Adrenal gland (tissue), 9 donors: ENCODE measurements at regions not wholly inside any gene's neighbourhood (a gene's known extent, or its start where the extent isn't known, plus 50 kb on each side); places are given as distances from the start of the nearest gene placed in this dataset.

Experiments
- DNase-seq, 7 donors: peaks; one replicate each; pipeline ENCODE4 v3.0.0-alpha.2; 2019 to 2020
- H3K27ac ChIP-seq, 5 donors: fragments of 200-600 bp; sonication (generic) in 4 of 5; 1 replicate in 3 of 5; 2 replicates in 2 of 5; pipeline versions ENCODE4 v1.5.1 to v1.8.0; 2016 to 2020; ENCODE audit warnings: mild to moderate bottlenecking in 1 of 5
- H3K27me3 ChIP-seq: fragments of 200-600 bp; 2 replicates; pipeline ENCODE4 v1.8.0; 2021
- H3K36me3 ChIP-seq, 2 donors: fragments of 200-600 bp; replicated peaks in 1 of 2; 1 replicate in 1 of 2; 2 replicates in 1 of 2; pipeline versions ENCODE4 v1.5.1 to v1.8.0; 2018 to 2022
- H3K4me1 ChIP-seq, 2 donors: fragments of 200-600 bp; replicated peaks in 1 of 2; 1 replicate in 1 of 2; 2 replicates in 1 of 2; pipeline versions ENCODE4 v1.5.1 to v1.8.0; 2018 to 2021
- H3K4me3 ChIP-seq, 4 donors: fragments of 200-600 bp; sonication (generic) in 3 of 4; one replicate each; pipeline ENCODE4 v1.5.1; 2016 to 2018
- H3K9me3 ChIP-seq, 3 donors: fragments of 200-600 bp; sonication (generic) in 1 of 3; replicated peaks in 1 of 3; 1 replicate in 2 of 3; 2 replicates in 1 of 3; pipeline versions ENCODE4 v1.5.1 to v1.8.0; 2016 to 2021
- POLR2A ChIP-seq, 2 donors: fragments of 450-650 bp; IDR thresholded peaks; one replicate each; pipeline ENCODE4 v1.6.1; 2017; ENCODE audit warnings: antibody characterized with exemption in 2 of 2, mild to moderate bottlenecking in 2 of 2, moderate library complexity in 1 of 2
- WGBS, 4 donors: extraction: QIAGEN DNeasy Blood & Tissue Kit in 2 of 4; methylation state at CpG; one replicate each; pipeline versions ENCODE4 v1.1.5 to v1.1.7; 2013 to 2017; 5-methylcytosine and 5-hydroxymethylcytosine counted together
- intact Hi-C, 2 donors: fragments of 100-400 bp; cut with DNase I; formaldehyde crosslinking; loops; one replicate each; pipeline versions ENCODE4 v1.14.1 to v1.15.0; 2022 to 2023
- TF ChIP-seq, protein P1 (sequence below), 6 experiments: fragments of 450-650 bp in 4 of 6; fragments of 200-600 bp in 2 of 6; sonication (generic) in 1 of 6; IDR thresholded peaks; 1 replicate in 5 of 6; 2 replicates in 1 of 6; pipeline versions ENCODE4 v1.5.1 to v1.8.0; 2016 to 2021; ENCODE audit warnings: antibody characterized with exemption in 6 of 6, mild to moderate bottlenecking in 2 of 6, moderate library complexity in 1 of 6
- donor health status: healthy with polysubstance abuse.
- donor health status: Bipolar disorder and iron deficiency.
- donor health status: DM: yes; HTN: yes; CAD: no.
- donor health status: DM: no; HTN: no; CAD: no.
- donor health status: DM: no; HTN: no; CAD: no.

DNA sequence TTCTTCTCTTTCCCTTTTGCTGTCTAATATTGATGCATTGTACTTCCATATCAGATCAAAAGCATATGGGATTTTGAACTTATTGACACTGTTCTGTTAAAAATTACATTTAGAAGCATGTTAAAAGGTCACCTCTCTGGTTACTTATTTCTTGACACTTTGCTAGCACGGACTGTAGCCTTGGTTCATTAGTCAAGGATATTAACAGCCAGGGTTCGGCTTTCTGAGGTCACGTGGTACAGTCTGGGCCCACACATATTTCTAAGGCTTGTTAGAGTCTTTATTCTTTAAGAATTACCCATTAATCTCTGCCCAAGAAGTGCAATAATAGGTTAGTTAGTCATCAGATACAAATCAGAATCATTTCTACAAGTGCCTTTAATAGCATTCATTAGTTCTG is 1035.8 kb upstream of the FANCL start:
- H3K9me3 ChIP-seq, result no peaks in the 10 kb centered on the region
- intact Hi-C loops, result no loop called here
- no peaks in the 10 kb centered on the region for H3K27me3 ChIP-seq
- TF ChIP-seq POLR2A (IDR thresholded peaks at IDR 0.05), result no peak
- TF ChIP-seq, protein P1, sequence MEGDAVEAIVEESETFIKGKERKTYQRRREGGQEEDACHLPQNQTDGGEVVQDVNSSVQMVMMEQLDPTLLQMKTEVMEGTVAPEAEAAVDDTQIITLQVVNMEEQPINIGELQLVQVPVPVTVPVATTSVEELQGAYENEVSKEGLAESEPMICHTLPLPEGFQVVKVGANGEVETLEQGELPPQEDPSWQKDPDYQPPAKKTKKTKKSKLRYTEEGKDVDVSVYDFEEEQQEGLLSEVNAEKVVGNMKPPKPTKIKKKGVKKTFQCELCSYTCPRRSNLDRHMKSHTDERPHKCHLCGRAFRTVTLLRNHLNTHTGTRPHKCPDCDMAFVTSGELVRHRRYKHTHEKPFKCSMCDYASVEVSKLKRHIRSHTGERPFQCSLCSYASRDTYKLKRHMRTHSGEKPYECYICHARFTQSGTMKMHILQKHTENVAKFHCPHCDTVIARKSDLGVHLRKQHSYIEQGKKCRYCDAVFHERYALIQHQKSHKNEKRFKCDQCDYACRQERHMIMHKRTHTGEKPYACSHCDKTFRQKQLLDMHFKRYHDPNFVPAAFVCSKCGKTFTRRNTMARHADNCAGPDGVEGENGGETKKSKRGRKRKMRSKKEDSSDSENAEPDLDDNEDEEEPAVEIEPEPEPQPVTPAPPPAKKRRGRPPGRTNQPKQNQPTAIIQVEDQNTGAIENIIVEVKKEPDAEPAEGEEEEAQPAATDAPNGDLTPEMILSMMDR (IDR thresholded peaks at IDR 0.05), result no peak
- H3K27ac ChIP-seq, result no peak overlapping the region
- DNase-seq, result no peak
- 23 to 46% (median 28%) methylated on average over 3 of the region's 3 CpGs for WGBS, 4 donors
- no peak overlapping the region for H3K4me3 ChIP-seq
- H3K4me1 ChIP-seq, result peaks cover 6 to 12% of the 10 kb centered on the region in 2 donors
- no peaks in the 10 kb centered on the region for H3K36me3 ChIP-seq

DNA sequence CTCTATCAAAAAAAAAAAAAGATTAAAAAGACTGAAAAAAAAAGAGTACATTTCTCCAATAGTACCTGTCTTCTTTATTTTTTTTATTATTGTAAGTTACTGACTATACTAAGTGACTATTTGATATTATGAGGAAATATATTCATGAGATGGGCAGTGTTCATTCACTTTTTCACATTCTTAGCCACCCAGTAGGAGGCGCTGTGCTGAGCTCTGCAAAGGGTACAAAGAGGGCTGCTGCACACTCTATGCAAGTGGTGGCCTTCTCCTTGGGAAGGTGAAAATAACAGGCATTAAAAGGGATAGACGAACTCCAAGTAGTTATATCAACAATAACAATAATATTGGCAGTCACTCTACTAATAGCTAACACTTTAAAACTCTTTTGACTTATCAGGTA is 1034.9 kb upstream of the FANCL start:
- Histone ChIP-seq H3K27ac (no peak overlapping the region), H3K4me1 (peaks cover 6 to 10% of the 10 kb centered on the region in 2 donors), H3K4me3 (no peak overlapping the region), H3K9me3 (no peaks in the 10 kb centered on the region), H3K27me3 (no peaks in the 10 kb centered on the region), H3K36me3 (no peaks in the 10 kb centered on the region)
- no peak for DNase-seq
- TF ChIP-seq, protein P1 (IDR thresholded peaks at IDR 0.05), result peak in 1 of 6 experiments; percentile 11
- no peak for TF ChIP-seq POLR2A (IDR thresholded peaks at IDR 0.05)
- 67 to 72% (median 69%) methylated on average over 2 of the region's 2 CpGs for WGBS, 4 donors
- intact Hi-C loops, result no loop called here

DNA sequence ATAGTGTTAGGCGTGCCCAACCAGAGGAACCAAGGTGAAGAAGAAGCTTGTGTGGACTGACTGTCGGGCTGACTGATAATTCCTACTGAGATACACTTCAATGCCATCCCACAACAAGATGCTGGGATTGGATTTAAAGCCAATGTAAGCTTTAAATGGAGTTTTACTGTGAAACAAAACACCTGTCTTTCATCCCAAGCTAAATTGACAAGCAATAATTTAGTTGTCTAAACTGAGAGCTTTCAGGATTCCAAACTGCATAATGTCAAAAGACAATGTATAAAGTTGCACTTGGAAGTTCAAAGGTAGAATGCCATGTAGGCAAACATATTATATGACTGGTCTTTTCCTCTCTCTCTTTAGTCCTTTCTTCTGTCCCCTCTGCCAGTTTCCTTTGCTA is 1025.3 kb upstream of the FANCL start:
- intact Hi-C loops, result no loop called here
- no peaks in the 10 kb centered on the region for H3K4me1 ChIP-seq

DNA sequence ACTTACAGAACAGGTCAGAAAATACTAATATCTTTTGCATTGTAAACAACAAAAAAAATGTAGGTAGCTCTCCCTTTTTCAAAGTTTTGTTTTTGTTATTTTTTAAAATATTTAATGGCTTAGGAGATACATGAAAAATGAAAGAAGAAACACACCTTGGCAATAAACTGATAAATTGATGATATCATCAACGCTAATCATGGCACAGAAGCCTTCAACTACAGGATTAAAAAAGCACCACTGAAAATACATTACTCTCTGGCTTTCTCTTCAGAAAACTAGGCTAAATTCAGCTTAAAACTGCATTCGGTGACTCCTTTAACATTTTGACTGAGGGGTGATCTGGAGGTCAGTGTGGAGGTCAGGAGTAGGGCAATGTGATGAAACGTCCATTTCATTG is 1018.8 kb upstream of the FANCL start:
- Histone ChIP-seq H3K4me3 (no peak overlapping the region), H3K36me3 (no peaks in the 10 kb centered on the region), H3K9me3 (no peaks in the 10 kb centered on the region), H3K4me1 (no peaks in the 10 kb centered on the region), H3K27me3 (no peaks in the 10 kb centered on the region), H3K27ac (no peak overlapping the region)
- intact Hi-C loops, result no loop called here
- DNase-seq, result no peak
- TF ChIP-seq, protein P1 (IDR thresholded peaks at IDR 0.05), result no peak
- no peak for TF ChIP-seq POLR2A (IDR thresholded peaks at IDR 0.05)
- WGBS, 4 donors, result 59 to 65% (median 63%) methylated on average over 3 of the region's 3 CpGs

More for the DNA sequence above, 1025.3 kb upstream of the FANCL start:
- 91 to 95% (median 93%) methylated on average over 2 of the region's 2 CpGs for WGBS, 4 donors
- Histone ChIP-seq H3K27ac (no peak overlapping the region), H3K4me3 (no peak overlapping the region), H3K9me3 (no peaks in the 10 kb centered on the region), H3K27me3 (no peaks in the 10 kb centered on the region), H3K36me3 (no peaks in the 10 kb centered on the region)
- TF ChIP-seq, protein P1 (IDR thresholded peaks at IDR 0.05), result no peak
- no peak for TF ChIP-seq POLR2A (IDR thresholded peaks at IDR 0.05)
- DNase-seq, result no peak
